HUDEP-2 (cell line): ENCODE measurements at regions not wholly inside any gene's neighbourhood (a gene's known extent, or its start where the extent isn't known, plus 50 kb on each side); places are given as distances from the start of the nearest gene placed in this dataset.

Experiments used
- DNase-seq, 76 experiments: peaks; one replicate each; lab custom pipeline; 2025; ENCODE audit not compliant: unreplicated experiment in 76 of 76; lab: John Stamatoyannopoulos, UW

DNA sequence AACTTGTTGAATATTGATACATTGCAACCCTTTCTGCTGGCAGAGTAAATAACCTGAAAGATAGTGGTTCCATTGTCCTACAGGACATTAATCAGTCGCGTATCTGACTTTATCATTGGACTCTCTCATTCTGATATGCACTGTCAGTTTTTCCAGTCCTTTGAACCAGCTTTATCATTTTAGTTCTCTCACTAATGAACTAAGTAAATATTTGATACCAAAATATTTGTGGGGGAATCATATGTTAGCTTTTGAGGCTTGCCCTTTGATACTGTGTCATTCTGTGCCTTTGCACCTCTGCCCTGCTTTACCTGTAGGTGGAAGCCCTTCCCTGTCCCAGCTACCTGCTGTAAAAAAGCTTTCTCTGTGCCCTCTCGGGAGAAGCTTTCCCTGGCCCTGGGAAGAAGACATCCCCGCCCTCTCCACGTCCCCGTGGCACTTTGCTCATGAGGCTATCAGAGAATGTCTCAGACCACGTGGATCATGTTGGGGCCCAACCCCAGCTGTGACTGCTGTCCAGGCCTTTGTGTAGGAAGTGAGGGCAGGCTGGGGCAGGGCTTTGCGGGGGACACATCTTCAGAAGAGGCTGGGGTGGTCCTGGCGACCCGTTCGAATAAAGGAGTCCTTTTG is 117.8 kb upstream of the NXT1 start:
- DNase-seq = no peak

DNA sequence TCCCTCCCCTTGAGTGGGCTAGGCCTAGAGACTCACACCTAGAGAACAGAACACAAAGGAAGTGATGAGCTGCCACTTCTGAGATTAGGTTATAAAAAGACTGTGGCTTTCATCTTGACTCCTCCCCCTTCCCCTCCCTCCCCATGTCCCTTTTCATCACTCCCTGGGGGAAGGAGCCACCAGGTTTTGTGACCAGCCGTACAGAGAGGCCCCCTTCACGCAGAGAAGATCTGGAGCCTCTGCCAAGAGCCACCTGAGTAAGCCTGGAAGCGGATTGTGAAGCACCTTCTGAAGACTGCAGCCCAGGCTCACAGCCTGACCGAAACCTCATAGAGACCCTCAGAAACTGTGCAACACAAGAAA is 118.4 kb upstream of the NXT1 start:
- no peak for DNase-seq

DNA sequence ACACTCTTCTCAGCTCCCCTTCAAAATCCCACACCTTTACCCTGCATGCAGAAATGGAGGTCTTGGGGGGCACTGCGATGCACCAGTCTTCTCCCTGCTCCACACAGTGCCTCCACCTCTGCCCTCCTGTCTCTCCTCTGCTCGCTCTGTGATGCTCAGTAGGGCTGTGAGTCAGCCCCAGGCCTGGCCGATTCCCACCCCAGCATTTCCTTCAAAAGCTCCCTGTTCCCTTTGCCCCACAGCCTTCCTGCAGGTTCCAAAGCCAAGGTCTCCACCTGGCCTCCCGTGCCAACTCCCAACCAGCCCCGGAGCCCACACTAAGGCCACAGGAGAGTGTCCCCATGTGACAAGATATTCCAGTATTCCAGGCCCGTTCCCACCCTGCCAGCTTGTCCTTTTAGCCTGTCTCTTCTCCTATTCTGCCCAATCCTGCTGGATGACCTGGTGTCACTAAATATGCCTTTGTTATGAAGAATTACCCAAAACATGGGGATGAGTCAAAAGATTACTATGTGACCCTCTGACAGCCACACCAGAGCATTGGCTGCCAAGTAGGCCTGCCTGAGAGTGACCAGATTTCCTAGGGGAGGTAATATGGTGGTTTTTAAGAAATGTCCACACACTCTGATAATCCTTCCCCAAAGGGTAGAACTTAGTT is 118.9 kb upstream of the NXT1 start:
- no peak for DNase-seq

DNA sequence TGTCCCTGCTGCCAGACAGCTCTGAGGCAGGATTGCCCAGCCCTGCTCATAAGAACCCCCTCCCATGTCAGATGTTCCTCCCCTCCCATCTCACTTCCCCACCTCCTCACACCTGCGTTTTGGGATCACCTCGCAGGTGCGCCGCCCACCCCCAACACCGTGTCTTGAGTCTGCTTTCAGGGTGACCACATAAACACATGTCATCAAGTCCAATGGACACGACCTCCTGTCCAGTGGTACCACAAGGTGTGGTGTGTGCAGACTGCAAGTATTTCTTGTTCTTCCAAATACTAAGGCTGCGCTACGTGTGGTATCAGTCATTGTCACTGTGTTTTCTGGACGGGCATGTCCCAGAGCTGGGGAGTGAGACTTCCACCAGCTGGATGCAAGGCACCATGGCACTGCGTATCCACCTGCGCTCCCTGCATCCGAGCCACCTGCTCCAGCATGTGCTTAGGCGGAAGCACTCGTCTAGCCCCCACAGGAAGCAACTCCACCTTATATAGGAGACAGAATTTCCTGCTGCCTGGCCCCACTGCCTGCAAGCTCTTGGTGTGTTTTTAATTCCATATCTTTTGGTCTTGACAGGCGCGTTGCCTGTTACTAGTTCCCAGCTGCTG is 119.7 kb upstream of the NXT1 start:
- DNase-seq = no peak

DNA sequence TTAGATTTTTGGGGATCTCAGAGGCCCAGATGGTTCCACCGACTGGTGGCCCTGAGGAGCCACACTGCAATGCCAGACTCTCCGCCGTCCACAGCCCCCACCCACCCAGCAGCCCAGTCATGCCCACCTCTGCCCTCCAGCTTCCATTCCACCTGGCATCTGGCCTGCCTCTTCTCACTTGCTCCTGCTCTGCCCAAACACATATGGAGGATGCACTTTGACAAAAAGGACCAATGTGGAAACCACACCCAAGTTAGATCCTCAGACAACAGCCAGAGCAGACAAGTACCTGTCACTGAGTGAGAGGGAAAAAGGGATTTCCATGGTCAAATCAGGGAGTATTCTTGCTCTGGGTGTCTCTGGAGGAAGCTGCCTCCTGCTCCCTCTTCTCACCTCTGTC is 120.6 kb upstream of the NXT1 start:
- no peak for DNase-seq

DNA sequence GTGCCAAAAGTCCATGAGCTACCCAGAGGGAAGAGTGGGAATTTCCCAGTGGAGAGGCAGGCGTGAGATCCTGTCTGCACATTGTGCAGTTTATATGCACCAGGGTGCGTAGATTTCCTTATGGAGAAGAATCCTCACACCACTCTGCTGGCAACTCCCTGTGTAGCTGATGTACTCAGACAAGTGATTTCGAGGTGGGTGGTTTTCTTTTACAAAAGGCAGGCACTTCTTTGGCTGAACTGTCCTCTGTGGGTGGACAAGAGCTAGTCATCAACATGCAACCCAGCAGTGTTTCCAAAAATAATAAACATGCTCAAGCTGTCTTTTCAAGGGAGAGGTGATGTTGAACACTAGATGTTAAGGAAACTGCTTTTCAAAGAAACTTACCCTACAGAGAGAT is 121.7 kb upstream of the NXT1 start:
- DNase-seq = no peak

DNA sequence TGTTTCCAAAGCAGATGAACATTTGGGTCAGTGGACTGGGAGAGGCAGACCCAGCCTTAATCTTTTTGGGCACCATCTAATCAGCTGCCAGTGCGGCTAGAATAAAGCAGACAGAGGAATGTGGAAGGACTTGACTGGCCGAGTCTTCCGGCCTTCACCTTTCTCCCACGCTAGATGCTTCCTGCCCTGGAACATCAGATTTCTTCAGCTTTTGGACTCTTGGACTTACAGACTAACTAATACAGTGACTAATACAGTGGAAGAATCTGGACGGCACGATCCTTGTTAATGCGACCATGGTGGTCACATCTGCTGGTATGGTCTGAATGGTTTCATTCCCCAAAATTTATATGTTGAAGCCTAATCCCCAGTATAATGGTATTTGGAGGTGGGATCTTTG is 122.6 kb upstream of the NXT1 start:
- DNase-seq = no peak

DNA sequence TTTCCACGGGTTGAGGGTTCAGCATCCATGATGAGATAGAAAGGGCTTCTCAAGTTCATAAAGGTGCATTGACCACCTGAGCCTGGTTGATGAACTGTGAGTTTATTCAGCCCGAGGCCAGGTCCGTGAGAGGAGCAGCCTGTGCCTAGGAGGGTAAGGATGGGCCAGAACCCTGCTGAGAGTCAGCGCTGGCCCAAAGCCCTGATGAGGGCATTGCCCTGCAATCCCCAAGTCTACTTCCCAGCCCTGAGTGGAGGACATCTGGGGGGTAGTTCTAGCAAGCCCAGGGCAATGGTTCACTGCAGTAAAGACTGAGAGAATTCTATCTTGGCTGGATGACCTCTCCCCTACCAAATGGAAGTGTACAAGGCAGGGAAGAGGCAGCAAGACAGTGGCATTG is 123.3 kb upstream of the NXT1 start:
- DNase-seq = no peak

DNA sequence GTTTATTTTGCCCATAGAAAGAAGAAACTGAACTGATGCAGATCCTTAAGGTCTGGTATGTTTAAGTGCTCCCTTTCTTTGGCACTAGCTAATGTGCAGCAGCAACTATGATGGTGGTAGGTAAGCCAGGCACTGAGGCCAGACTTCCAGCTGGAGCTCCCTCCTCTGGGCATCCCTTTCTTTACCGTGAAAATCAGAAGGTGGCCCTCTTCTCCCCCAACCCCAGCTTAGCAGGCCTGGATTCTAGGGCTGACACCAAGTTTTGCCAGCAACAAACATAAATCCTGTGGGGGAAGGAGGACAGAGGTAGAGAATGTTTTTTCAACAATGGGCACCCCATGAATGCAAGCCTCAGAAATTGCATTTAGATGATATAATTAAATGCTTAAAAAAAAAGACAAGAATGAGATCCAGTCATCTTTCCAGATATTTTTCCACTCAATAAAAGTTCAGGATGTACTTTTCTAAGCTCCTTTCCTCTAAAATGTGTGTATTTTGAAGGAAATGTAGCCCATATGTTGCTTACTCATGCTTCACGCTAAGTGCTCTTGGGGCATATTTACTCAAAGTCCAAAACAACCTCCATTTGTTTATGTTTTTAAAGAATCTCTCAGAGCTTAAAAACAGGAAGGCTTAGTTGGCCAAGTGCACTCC is 123.9 kb upstream of the NXT1 start:
- no peak for DNase-seq

DNA sequence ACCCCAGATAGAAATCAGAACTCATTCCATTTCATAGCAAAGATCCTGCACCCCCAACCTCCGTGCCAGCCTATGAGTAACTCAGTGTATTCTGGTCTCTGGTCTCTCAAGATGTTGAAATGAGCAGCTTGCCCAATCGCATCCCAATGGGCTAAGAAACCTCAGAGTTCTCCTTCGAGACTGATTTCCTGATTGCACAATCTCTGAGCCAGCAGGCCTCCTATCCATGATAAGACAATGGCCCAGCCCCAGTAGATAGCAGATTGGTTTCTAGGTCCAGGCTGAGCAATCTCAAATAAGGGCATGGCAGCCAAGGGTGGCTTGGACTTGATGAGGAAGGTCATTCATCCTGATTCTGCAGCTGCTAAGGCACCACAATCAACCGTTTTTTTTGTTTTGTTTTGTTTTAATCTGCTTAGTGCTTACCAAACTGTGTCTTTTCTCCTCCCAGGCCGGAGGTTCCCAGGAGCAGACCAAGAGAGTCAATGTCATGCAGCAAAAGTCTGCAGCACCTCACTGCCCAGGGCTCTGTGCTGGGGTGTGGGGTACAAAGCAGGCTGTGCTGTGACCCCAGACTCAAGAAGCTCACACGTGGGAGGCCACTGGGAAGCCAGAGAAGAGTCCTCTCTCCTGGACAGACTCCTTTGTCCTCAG is 125.1 kb upstream of the NXT1 start:
- peak in 21 of 76 experiments; percentile 4 to 64 (median 22) for DNase-seq

DNA sequence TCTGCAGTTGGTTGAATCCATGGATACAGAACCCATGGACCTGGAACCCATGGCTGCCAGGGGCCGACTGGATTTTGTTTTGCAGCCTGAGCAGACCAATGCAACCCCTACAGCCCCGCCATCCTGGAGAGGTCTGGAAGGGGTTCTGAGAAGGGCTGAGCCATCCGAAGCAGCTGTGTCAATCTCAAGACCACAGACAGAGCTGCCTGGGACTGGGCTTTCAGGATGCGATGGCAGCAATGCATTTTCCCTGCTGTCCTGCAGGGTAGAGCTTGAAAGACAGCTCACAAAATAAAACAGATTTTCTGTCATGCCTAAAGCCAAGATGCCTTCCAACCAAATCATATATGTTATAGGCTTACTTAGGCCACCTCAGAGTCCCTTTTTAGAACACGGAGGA is 125.8 kb upstream of the NXT1 start:
- DNase-seq = no peak

DNA sequence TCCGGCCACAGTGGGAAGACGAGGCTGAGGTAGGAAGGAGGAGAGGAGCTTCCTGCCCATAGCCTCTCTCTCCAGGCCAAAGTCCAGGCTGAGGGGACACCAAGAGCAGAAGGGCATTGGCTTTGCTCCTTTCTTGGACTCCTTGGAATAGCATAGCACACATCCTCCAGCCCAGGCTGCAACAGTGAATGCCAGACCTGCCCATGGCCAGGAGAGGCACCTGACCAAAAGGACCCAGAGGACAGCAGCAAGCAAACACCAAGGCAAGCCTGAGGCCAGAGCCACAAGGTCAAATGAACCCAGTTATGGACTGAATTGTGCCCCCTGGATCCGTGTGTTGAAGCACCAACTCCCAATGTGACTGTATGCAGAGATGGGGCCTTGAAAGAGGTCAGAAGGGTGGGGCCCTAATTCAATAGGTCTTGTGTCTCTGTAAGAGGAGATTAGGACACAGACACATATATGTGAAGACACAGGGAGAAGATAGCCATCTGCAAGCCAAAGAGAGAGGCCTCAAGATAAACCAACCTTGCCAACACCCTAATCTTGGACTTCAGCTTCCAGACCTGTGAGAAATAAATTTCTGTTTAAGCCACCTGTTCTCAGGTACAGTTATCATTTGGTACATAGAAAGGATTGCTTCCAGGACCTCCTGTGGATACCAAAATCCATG is 126.5 kb upstream of the NXT1 start:
- peak in 30 of 76 experiments; percentile 2 to 71 (median 20) for DNase-seq

DNA sequence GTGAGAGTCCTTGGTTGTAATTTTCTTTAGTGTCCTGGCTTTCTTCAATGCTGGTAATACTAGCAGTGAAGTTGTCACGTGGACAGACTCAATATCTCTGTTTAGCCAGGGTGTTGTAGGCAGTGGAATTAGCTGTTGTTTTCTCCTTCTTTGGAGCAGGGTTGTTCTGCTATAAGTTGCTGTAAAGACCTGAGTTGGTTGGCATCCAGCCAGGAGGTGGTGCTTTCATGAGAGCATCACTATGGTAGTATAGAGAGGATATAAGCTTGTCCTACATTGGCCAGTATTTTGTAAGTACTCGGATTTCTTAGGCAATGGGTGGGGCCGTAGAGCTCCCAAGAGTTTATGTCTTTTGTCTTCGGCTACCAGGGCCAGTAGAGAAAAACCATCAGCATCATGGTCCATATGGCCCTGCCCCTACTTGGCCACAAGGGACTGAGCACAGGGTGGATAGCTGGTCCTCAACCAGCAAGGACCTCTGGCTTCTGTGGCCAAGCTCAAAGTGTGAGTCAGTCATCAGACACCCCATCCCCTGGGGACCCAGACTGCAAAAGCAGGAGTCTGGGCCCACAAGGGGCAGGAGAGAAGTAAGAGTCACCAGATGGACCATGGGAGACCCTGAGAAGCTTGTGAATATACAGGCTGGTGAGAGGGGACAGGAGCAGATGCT is 127.9 kb upstream of the NXT1 start:
- DNase-seq = no peak

DNA sequence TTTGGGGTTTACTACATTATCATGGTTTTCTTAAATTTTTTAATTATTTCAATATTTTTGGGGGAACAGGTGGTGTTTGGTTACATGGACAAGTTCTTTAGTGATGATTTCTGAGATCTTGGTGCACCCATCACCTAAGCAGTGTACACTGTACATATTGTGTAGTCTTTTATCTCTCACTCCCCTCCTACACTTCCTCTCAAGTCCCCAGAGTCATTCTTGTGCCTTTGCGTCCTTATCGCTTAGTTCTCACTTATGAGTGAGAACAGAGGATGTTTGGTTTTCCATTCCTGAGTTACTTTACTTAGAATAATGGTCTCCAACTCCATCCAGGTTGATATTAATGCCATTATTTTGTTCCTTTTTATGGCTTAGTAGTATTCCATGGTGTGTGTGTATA is 130.9 kb upstream of the CD93 start:
- DNase-seq = no peak

DNA sequence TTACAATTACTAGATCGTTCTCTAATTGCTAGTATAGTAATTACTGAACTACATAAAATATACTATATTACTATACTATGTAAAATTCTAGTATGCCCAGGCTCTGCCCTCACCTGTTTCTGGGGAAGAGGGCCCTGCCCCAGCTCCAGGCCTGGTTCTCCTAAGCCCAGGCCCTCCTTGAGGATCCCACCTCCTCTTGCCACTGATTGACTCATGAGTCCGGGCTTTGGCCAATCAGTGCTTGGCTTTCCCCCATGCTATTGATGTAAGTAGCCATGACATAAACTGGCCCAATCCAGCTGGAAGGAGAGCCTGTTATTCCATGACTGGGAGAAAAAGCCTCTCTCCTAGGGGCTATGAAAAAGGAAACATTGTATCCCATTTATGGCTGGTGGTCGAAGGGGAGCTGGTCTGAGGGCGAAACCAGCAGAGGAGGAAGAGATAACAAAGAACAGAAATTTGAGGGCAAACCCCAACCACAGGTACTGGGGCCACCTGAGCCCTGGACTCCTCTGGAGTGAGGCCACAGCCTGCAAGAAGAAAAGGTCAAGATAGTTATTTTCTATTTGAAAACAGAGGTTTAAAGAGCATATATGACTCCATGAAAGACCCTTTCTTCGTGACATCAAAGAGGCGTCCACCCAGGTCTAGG is 129.3 kb upstream of the CD93 start:
- DNase-seq = no peak

DNA sequence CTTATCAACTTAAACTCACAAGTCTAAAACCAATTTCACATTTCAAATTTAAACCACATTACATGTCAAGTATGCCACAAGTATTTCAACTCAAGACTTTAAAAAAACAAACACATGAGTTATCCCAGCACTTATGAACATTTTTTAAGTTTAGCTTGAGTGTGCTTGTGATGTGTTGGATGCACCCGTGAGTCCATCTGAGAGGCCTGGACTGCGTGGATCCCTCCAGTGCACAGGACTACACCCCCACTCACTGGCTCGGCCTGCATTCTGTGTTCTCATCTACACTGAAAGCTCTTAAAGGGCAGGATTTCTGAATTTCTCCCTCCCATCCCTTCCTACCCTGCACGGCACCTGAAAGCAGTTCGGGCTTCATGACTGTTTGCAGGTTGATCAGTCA is 128.8 kb upstream of the CD93 start:
- DNase-seq = no peak

DNA sequence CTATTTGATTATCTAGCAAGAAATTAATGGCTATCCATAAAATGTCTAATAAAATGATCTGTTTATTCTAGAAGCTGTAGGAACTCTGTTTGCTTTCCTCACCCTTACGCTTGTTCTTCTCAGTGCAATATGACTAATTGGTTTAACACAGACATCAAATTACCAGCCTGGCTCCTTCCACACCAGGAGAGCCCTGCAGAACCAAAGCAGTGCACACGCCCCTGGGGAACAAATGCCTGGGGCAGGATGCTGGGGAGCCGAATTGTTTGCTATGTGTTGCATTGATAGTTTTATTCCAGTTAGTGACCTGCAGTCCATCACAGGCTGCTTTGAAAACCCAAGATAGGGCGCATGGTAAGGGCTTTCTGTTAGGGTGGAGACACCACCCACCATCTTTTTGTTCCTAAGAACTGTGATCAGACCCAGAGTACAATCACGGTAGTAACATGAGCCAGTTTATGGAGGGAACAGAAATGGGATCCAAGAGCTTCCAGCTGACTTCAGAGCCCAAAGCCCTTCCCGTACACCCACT is 126.4 kb upstream of the CD93 start:
- no peak for DNase-seq

DNA sequence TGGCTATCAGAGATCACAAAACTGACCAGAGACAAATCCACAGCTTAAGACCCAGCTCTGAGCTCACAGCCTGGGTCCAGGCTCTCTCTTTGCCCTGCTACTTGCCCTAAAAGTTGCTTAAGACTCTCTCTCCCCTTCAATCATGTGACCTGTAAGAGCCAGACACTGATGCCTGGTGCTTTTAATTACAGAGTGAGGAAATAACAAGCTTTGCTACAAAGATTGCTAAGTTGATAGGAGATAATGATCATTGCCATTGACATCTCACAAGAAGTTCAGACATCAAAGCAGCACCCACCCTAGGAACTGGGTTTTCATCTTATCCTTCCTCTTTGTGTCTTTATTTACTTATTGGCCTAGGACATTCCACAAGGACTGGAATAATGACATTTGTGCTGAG is 125.9 kb upstream of the CD93 start:
- no peak for DNase-seq

DNA sequence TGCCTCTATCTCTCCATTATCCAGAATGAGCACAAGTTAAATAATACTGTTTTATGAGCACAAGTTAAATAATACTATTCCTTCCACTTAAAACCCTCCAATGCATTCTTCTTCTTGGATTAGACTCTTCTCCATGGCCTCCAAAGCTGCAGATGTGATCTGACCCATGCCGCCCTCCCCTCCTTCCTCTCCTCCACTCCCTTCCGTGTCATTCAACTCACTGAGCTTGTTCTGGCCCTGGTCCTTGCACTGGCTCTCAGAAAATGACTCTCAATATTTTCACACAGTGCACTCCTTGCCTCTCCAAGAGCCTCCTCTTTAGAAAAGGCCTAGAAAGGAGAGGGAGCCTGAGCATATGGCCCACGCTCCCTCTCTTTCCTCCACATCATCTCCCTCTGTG is 125.0 kb upstream of the CD93 start:
- no peak for DNase-seq
